Glomerular visceral epithelial cell (primary cell): ENCODE measurements at regions not wholly inside any gene's neighbourhood (a gene's known extent, or its start where the extent isn't known, plus 50 kb on each side); places are given as distances from the start of the nearest gene placed in this dataset.
"Not testable (repeated sequence)": the region's sequence is repeated elsewhere in the genome, so short reads cannot be mapped to it uniquely, and the experiment has no call there.

ENCODE experiments used
- DNase-seq: peaks from one replicate; pipeline ENCODE4 v3.0.0-alpha.2; 2016; ENCODE audit errors: extremely low spot score

- DNase-seq = no peak
These were observed 169.9 kb downstream of the CPE start for GRCh38 chr4:165548702-165549101.

GRCh38 chr4:165553221-165553810 is 174.5 kb downstream of the CPE start:
- DNase-seq = no peak

GRCh38 chr4:165555302-165555701 is 176.5 kb downstream of the CPE start:
- DNase-seq = no peak

- DNase-seq = no peak
These were observed 177.6 kb downstream of the CPE start for GRCh38 chr4:165556383-165556782.

GRCh38 chr4:165560941-165561340 is 182.1 kb downstream of the CPE start:
- DNase-seq = no peak

- DNase-seq = peak; percentile 7
These were observed 185.0 kb downstream of the CPE start for GRCh38 chr4:165563851-165564250.

DNA sequence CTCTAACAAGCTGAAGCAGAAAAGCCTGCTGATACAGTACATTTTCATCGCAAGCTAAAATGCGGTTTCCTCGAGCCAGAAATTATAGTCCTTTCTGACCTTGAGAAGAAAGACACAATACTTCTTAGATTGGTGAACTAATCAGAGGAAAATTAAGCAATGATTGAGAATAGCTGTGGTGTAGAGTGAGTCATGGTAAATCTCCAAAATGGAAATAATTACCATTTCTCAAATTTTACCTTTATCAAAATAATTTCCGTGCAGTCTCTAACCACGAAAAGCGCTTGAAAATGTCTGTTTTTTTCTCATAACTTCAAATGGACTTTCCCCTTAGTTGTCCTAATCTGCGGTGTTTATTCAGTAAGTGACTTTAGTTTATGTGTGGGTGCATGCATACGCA is 190.2 kb downstream of the CPE start:
- no peak for DNase-seq

GRCh38 chr4:165571476-165571875 is 192.7 kb downstream of the CPE start:
- DNase-seq = not testable (repeated sequence)

DNA sequence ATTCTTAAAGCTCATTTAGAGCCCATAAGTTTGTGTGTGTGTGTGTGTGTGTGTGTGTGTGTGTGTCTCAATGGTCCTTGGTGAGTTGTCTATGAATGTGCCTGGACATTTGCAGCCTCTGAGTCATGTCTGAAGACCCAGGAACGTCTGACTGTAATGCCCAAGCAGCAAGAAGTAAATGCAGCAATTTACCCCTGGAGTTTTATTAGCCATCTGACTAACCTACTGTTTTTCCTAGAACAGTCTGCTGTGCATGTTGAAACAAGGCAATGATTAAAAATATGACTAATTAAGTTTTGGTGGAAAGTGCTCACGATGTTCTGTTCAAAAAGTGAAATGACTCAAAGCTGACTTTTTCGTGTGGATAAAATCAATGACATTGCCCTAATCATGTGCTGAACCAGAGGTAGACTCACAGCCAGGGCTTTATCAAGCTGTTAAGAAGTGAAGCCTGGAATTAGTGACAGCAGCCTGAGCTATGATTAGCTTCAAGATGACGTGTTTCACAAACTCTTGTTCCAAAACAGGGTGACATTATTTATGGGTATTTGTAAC is 201.6 kb downstream of the CPE start:
- DNase-seq = peak; percentile 89

- DNase-seq = no peak
These were observed 204.5 kb downstream of the CPE start for GRCh38 chr4:165583341-165583740.

GRCh38 chr4:165584916-165585315 is 206.1 kb downstream of the CPE start:
- DNase-seq = no peak

DNA sequence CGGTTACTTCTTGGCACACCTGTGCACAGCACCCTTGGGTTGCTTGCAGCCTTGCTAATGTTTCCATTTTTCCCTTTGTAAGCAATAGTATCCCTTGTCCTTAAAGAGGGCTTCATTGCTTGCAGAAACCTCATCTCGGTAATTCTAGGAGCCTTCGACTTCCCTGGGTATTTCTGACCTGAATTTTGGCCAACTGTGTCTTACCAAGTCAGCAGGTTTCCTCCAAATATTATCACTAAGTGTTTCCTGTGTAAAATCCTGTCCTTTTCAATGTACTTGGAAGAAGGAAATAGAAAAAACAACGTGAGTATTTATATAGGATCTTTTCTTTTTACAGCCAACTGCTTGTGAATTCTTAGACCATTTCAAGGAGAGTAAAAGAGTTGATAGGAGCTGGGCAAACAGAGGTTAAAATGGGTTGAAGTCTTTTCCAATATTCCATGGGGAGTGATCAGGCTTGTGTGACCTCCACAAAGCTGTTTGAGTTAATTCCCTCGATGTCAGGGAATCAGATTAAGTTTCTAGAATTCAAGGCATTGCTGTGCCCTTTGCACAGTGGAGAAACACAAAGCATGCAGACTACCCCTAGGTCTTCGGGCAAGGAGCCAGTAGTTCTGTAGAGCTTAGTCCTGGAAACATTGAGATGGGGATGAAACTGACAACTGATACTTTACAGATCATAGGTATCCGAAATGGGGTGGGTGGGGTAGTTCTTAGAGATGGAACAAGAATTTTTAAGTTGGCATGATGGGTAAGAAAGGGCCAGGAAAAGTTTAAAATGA is 209.9 kb downstream of the CPE start:
- DNase-seq = no peak

- no peak for DNase-seq
These were observed 213.6 kb downstream of the CPE start for GRCh38 chr4:165592386-165592785.

- DNase-seq = no peak
These were observed 219.0 kb downstream of the CPE start for GRCh38 chr4:165597581-165598480.

GRCh38 chr4:165600959-165601683 is 222.3 kb downstream of the CPE start:
- no peak for DNase-seq

DNA sequence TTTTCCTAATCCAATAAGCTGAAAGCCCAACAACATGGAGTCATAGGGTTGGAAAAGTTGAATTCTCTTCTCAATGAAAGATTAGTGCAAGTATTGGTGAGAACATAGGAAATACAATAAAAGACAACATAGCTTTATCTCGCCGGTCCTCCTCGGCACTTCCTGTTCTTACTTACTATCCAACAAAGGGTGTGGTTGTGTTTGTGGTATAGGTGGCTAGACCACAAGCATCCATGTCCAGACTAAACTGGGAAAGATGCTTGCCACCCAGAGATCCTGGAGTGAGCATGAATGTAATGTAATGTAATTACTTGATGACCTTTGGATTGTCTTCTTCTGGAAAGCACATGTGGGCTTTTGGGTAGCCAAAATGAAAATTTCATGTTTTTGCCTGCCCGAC is 223.8 kb downstream of the CPE start:
- DNase-seq = peak; percentile 24

DNA sequence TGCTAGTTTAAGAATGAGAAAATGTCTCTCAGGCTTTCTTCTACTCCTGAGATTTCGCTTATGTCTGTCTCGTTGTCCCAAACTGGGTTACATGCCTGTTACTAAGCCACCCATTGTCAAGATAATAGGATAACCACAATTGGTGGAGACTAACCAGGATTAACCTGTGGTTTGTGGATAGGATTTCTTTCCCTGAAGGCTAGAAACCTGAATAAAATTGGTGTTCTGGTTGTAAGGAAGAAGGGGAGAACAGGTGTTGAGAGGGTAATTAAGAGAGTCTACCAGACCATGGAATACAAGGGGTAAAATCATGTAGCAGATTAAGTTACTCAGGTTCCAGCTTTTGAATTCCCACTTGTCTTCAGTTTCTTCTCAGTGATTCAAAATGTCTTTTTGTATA is 225.4 kb downstream of the CPE start:
- DNase-seq = no peak

DNA sequence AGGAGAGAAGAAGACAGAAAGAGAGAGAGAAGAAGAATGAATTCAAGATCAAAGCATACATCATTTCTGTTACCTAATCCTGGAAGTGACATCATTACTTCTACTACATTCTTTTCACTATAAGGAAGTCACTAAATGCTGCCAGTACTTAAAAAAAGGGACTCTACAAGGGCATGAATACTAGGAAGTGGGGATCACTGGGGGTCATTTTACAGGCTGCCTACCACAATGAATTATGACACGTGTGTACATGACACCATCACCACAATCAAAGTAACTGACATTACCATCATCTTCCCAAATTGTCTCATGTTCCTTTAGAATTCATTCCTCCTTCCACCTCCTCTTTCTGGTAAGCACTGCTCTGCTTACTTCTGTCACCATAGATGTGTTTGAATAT is 227.0 kb downstream of the CPE start:
- no peak for DNase-seq

GRCh38 chr4:165606465-165607205 is 227.8 kb downstream of the CPE start:
- no peak for DNase-seq

DNA sequence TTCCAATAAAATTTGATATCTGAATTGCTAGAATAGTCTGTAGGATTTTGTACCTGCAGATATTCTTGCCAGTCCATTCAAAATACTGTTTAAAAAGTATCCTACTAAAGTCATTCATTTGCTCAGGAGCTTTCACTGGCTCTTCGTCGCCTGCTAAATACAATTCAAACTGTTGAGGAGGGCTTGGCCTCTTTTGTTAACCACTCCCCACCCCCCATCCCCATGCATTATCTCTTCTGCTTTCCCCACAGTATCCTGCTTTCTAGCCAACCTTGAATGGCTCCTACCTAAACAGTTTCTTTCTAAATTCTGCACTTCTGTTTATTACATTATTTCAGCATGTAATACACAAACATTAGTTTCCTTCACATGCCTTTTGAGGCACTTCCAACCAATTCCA is 230.8 kb downstream of the CPE start:
- no peak for DNase-seq
